HL-60 (cell line): ENCODE measurements at regions not wholly inside any gene's neighbourhood (a gene's known extent, or its start where the extent isn't known, plus 50 kb on each side); places are given as distances from the start of the nearest gene placed in this dataset.

Source experiments
- POLR2AphosphoS5 ChIP-seq: IDR thresholded peaks from 2 replicates; pipeline ENCODE4 v1.6.1; 2012; ENCODE audit warnings: low read depth
- TF ChIP-seq, protein P1 (sequence below): IDR thresholded peaks from one replicate; pipeline ENCODE4 v1.5.1; 2011; ENCODE audit warnings: low read length, control low read depth, inconsistent platforms; ENCODE audit not compliant: insufficient read depth

DNA sequence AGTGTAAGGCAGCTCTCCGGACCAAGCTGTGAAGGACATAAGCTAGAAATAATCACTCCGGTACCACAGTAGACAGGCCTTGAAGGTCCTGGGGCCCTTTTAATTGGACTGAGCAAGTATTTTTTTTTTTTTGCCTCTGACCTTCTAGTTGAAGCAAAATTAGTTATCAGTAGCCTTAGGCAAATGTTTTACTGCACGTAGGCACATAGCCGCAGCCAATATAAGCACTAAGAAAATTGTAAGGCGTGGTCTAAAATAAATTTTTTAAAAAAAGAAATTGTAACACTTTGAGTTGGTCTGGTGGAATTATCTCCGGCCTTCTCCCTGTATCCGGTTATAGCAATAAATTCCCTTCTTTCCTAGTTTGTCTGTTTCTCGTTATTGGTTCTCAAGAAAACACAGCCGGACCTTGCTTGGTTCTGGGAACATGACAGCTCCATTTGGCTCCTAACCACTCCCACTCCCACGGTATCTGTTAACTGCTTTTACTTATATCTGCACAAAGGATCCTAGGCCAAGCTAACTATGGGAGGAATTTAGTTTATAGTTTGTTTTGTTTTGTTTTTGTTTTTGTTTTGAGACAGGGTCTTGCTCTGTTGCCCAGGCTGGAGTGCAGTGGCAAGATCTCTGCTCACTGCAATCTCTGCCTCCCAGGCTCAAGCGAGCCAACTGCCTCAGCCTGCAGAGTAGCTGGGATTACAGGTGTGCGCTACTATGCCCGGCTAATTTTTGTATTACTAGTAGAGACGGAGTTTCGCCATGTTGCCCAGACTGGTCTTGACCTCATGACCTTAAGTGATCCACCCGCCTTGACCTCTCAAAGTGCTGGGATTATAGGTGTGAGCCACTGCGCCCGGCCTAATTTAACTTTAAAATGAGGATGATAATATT, 124.4 kb upstream of the KIF5B start:
- TF ChIP-seq, protein P1, sequence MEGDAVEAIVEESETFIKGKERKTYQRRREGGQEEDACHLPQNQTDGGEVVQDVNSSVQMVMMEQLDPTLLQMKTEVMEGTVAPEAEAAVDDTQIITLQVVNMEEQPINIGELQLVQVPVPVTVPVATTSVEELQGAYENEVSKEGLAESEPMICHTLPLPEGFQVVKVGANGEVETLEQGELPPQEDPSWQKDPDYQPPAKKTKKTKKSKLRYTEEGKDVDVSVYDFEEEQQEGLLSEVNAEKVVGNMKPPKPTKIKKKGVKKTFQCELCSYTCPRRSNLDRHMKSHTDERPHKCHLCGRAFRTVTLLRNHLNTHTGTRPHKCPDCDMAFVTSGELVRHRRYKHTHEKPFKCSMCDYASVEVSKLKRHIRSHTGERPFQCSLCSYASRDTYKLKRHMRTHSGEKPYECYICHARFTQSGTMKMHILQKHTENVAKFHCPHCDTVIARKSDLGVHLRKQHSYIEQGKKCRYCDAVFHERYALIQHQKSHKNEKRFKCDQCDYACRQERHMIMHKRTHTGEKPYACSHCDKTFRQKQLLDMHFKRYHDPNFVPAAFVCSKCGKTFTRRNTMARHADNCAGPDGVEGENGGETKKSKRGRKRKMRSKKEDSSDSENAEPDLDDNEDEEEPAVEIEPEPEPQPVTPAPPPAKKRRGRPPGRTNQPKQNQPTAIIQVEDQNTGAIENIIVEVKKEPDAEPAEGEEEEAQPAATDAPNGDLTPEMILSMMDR, result no peak
- TF ChIP-seq POLR2AphosphoS5, result no peak
